ENCODE measurements at regions not wholly inside any gene's neighbourhood (a gene's known extent, or its start where the extent isn't known, plus 50 kb on each side); places are given as distances from the start of the nearest gene placed in this dataset.
A peak's percentile ranks its signal among the peaks of the same experiment; 100 is the strongest.

DNA sequence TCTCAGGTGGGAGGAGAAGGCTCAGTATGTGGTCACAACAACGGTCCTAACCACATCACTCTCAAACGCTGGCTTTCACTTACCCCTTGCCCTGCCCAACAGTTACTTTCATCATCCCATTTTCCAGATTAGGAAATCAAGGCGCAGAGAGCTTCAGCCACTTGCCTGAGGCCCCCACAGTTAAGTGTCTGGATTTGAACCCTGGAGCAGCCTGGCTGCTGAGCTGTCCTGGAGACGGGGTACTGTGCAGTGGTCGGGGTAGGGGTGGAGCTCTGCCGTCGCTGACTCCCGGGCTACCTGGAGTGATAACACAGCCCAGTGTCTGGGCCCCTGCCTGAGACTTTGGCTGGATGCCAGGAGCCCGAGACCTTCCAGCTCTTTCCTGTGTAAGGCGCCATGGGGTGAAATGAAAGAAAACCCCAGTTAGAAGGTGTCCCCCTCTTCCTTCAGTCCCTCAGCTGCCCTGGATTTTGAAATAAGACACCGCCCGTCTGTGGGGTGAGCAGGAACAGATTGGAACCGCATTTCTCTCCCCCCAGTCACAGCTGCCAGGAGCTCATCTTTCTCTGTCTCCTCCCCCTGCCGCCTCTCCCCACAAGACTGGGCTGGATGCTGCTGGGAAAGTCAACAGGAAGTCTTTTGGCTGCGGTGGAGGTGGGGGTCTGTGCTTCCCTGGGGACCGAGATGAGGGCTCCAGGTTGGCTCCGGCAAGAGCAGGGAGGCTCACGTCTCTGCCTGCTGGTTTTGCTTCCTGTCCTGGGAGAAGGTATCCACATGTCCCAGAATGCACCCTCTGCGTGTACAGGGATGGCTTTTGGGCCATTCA, 280.2 kb downstream of the SEC14L1 start (continued):
- TF ChIP-seq, protein P1, sequence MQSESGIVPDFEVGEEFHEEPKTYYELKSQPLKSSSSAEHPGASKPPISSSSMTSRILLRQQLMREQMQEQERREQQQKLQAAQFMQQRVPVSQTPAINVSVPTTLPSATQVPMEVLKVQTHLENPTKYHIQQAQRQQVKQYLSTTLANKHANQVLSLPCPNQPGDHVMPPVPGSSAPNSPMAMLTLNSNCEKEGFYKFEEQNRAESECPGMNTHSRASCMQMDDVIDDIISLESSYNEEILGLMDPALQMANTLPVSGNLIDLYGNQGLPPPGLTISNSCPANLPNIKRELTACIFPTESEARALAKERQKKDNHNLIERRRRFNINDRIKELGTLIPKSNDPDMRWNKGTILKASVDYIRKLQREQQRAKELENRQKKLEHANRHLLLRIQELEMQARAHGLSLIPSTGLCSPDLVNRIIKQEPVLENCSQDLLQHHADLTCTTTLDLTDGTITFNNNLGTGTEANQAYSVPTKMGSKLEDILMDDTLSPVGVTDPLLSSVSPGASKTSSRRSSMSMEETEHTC (IDR thresholded peaks at IDR 0.05), result no peak
- TF ChIP-seq MAZ (CRISPR knock-in tag; conservative IDR thresholded peaks at IDR 0.05 in 1 of 2, IDR thresholded peaks at IDR 0.05 in 1 of 2), result peak in 1 of 2 experiments; percentile 52; a peak in 1 of 4 replicates
- TF ChIP-seq SETDB1 (IDR thresholded peaks at IDR 0.05; ENCODE audit: low read length), result no peak
- TF ChIP-seq, protein P2, sequence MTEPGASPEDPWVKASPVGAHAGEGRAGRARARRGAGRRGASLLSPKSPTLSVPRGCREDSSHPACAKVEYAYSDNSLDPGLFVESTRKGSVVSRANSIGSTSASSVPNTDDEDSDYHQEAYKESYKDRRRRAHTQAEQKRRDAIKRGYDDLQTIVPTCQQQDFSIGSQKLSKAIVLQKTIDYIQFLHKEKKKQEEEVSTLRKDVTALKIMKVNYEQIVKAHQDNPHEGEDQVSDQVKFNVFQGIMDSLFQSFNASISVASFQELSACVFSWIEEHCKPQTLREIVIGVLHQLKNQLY (CRISPR knock-in tag; conservative IDR thresholded peaks at IDR 0.05), result no peak
- peak; percentile 34 for TF ChIP-seq CXXC5 (CRISPR knock-in tag; IDR thresholded peaks at IDR 0.05)
- 0 out of 2 replicates have a peak, but pooled peaks have one; percentile 23 for TF ChIP-seq CBFA2T3 (IDR thresholded peaks at IDR 0.05)
- no peak for TF ChIP-seq E2F3 (CRISPR knock-in tag; IDR thresholded peaks at IDR 0.05)
- no peak for TF ChIP-seq ZBTB7A (IDR thresholded peaks at IDR 0.05; ENCODE audit: borderline replicate concordance, control insufficient read depth, low read depth, low read length)
- TF ChIP-seq GABPB2 (CRISPR knock-in tag; conservative IDR thresholded peaks at IDR 0.05), result no peak
- no peak for TF ChIP-seq CREB1 (IDR thresholded peaks at IDR 0.05)
- no peak for TF ChIP-seq CREB1 (CRISPR knock-in tag; IDR thresholded peaks at IDR 0.05)
- TF ChIP-seq, protein P3, sequence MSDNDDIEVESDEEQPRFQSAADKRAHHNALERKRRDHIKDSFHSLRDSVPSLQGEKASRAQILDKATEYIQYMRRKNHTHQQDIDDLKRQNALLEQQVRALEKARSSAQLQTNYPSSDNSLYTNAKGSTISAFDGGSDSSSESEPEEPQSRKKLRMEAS (CRISPR knock-in tag; IDR thresholded peaks at IDR 0.05), result no peak
- TF ChIP-seq RBBP5 (IDR thresholded peaks at IDR 0.05; ENCODE audit: borderline replicate concordance, insufficient read depth, low read length, poor library complexity, severe bottlenecking), result no peak
- TF ChIP-seq MYBL2 (IDR thresholded peaks at IDR 0.05; ENCODE audit: low read depth), result no peak
- TF ChIP-seq MYBL2 (CRISPR knock-in tag; IDR thresholded peaks at IDR 0.05; ENCODE audit: borderline replicate concordance), result no peak
- no peak for TF ChIP-seq ZC3H8 (IDR thresholded peaks at IDR 0.05)
- TF ChIP-seq, protein P4, sequence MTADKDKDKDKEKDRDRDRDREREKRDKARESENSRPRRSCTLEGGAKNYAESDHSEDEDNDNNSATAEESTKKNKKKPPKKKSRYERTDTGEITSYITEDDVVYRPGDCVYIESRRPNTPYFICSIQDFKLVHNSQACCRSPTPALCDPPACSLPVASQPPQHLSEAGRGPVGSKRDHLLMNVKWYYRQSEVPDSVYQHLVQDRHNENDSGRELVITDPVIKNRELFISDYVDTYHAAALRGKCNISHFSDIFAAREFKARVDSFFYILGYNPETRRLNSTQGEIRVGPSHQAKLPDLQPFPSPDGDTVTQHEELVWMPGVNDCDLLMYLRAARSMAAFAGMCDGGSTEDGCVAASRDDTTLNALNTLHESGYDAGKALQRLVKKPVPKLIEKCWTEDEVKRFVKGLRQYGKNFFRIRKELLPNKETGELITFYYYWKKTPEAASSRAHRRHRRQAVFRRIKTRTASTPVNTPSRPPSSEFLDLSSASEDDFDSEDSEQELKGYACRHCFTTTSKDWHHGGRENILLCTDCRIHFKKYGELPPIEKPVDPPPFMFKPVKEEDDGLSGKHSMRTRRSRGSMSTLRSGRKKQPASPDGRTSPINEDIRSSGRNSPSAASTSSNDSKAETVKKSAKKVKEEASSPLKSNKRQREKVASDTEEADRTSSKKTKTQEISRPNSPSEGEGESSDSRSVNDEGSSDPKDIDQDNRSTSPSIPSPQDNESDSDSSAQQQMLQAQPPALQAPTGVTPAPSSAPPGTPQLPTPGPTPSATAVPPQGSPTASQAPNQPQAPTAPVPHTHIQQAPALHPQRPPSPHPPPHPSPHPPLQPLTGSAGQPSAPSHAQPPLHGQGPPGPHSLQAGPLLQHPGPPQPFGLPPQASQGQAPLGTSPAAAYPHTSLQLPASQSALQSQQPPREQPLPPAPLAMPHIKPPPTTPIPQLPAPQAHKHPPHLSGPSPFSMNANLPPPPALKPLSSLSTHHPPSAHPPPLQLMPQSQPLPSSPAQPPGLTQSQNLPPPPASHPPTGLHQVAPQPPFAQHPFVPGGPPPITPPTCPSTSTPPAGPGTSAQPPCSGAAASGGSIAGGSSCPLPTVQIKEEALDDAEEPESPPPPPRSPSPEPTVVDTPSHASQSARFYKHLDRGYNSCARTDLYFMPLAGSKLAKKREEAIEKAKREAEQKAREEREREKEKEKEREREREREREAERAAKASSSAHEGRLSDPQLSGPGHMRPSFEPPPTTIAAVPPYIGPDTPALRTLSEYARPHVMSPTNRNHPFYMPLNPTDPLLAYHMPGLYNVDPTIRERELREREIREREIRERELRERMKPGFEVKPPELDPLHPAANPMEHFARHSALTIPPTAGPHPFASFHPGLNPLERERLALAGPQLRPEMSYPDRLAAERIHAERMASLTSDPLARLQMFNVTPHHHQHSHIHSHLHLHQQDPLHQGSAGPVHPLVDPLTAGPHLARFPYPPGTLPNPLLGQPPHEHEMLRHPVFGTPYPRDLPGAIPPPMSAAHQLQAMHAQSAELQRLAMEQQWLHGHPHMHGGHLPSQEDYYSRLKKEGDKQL (CRISPR knock-in tag; IDR thresholded peaks at IDR 0.05; ENCODE audit: borderline replicate concordance), result no peak
- TF ChIP-seq MEIS2 (IDR thresholded peaks at IDR 0.05; ENCODE audit: partially characterized antibody), result peak; percentile 4
- no peak for TF ChIP-seq ZNF583 (CRISPR knock-in tag; IDR thresholded peaks at IDR 0.05)
- TF ChIP-seq ZNF253 (CRISPR knock-in tag; conservative IDR thresholded peaks at IDR 0.05), result no peak
- no peak for TF ChIP-seq SAFB2 (IDR thresholded peaks at IDR 0.05; ENCODE audit: borderline replicate concordance, low read depth, low read length, severe bottlenecking)
